CD4-positive, CD25-positive, alpha-beta regulatory T cell (primary cell): ENCODE measurements at regions not wholly inside any gene's neighbourhood (a gene's known extent, or its start where the extent isn't known, plus 50 kb on each side); places are given as distances from the start of the nearest gene placed in this dataset.
"Not testable (repeated sequence)": the region's sequence is repeated elsewhere in the genome, so short reads cannot be mapped to it uniquely, and the experiment has no call there.

ENCODE experiments used
- ATAC-seq, 2 donors: fragments of 150-1000 bp; cut with Tn5 transposase; one replicate each; pipeline ENCODE4 v1.10.0; 2021; ENCODE audit warnings: low read depth in 2 of 2, moderate number of reproducible peaks in 2 of 2, moderate library complexity in 1 of 2
- DNase-seq, 3 donors: peaks; one replicate each; pipeline versions ENCODE4 v3.0.0 to v3.0.0-alpha.2; 2012 to 2022; ENCODE audit warnings: mixed read lengths in 1 of 3
- H3K27ac ChIP-seq: one replicate; pipeline ENCODE4 v1.7.0; 2013; ENCODE audit warnings: mild to moderate bottlenecking, low read length; ENCODE audit not compliant: insufficient read depth, poor library complexity, severe bottlenecking
- H3K27me3 ChIP-seq: one replicate; pipeline ENCODE4 v1.7.0; 2013; ENCODE audit warnings: low read length; ENCODE audit not compliant: control insufficient read depth, insufficient read depth
- H3K36me3 ChIP-seq: one replicate; pipeline ENCODE4 v1.7.0; 2013; ENCODE audit warnings: mild to moderate bottlenecking, low read length, moderate library complexity; ENCODE audit not compliant: control insufficient read depth, insufficient read depth
- H3K4me1 ChIP-seq: 2 replicates; pipeline ENCODE4 v1.7.0; 2013; ENCODE audit warnings: mild to moderate bottlenecking, low read length; ENCODE audit not compliant: insufficient read depth, control insufficient read depth, poor library complexity, severe bottlenecking
- H3K4me3 ChIP-seq: one replicate; pipeline ENCODE4 v1.7.0; 2013; ENCODE audit warnings: low read depth, mild to moderate bottlenecking, low read length, moderate library complexity
- H3K9me3 ChIP-seq, 2 experiments: 1 replicate in 1 of 2; 2 replicates in 1 of 2; pipeline ENCODE4 v1.7.0; 2013; ENCODE audit warnings: low read length in 2 of 2, mild to moderate bottlenecking in 1 of 2, moderate library complexity in 1 of 2; ENCODE audit not compliant: control insufficient read depth in 2 of 2
- H3K27ac Mint-ChIP-seq, 3 donors: one replicate each; pipeline ENCODE4 v1.8.0; 2020 to 2022; ENCODE audit warnings: mild to moderate bottlenecking in 3 of 3, mixed read lengths in 3 of 3, moderate library complexity in 2 of 3
- H3K27me3 Mint-ChIP-seq: one replicate; pipeline ENCODE4 v1.8.0; 2022; ENCODE audit warnings: mild to moderate bottlenecking, mixed read lengths
- H3K36me3 Mint-ChIP-seq: one replicate; pipeline ENCODE4 v1.8.0; 2020; ENCODE audit warnings: mixed read lengths
- H3K4me1 Mint-ChIP-seq, 4 donors: one replicate each; pipeline ENCODE4 v1.8.0; 2020 to 2022; ENCODE audit warnings: mixed read lengths in 4 of 4, mild to moderate bottlenecking in 1 of 4
- H3K4me3 Mint-ChIP-seq, 4 donors: one replicate each; pipeline ENCODE4 v1.8.0; 2020 to 2022; ENCODE audit warnings: mild to moderate bottlenecking in 4 of 4, mixed read lengths in 4 of 4, moderate library complexity in 3 of 4
- H3K9me3 Mint-ChIP-seq, 7 donors: one replicate each; pipeline ENCODE4 v1.8.0; 2020 to 2022; ENCODE audit warnings: mixed read lengths in 7 of 7, mild to moderate bottlenecking in 3 of 7, moderate library complexity in 2 of 7

DNA sequence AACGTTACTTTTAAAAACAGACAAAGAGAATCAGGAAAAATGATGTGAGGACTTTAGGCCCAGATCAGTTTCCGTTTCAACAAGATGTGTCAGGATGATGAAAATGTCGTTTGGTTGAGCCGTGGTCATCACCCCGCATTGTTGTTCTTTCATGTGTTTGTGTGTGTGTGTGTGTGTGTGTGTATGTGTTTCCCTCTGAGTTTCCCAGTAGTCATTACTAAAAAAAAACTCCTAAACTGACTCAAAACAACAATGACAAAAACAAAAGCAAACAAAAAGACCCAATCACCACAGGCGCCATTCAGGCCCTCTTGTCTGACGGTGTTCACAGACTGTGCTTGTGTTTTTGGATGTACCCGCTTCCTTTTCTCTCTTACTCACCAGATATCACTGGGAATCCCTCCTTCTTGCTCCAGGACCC lies 210.6 kb upstream of the PLGLB2 start:
- peak overlapping the region; percentile 23 for H3K27ac ChIP-seq
- not testable (repeated sequence) for H3K4me1 ChIP-seq, H3K36me3 Mint-ChIP-seq, H3K9me3 Mint-ChIP-seq, H3K36me3 ChIP-seq, H3K9me3 ChIP-seq, H3K4me3 ChIP-seq, H3K27me3 Mint-ChIP-seq, ATAC-seq, DNase-seq, H3K27me3 ChIP-seq
- Mint-ChIP-seq H3K4me3 (peak overlapping the region; percentile 64 to 75 (median 72)), H3K4me1 (peaks cover 0 to 17% (median 5%) of the 10 kb centered on the region in 4 donors), H3K27ac (peak overlapping the region; percentile 89 to 99 (median 95))

GRCh38 chr2:87538268-87538667 lies 209.6 kb upstream of the PLGLB2 start:
- H3K27me3 ChIP-seq, H3K36me3 ChIP-seq, H3K9me3 Mint-ChIP-seq, H3K36me3 Mint-ChIP-seq, H3K4me1 ChIP-seq, H3K27ac Mint-ChIP-seq, H3K9me3 ChIP-seq, H3K27me3 Mint-ChIP-seq, H3K27ac ChIP-seq, DNase-seq, H3K4me3 Mint-ChIP-seq, H3K4me3 ChIP-seq: not testable (repeated sequence)
- ATAC-seq: peak; percentile 55 to 56
- H3K4me1 Mint-ChIP-seq: peaks cover 0 to 16% (median 2%) of the 10 kb centered on the region in 4 donors

- H3K4me1 Mint-ChIP-seq: peaks cover 0 to 14% (median 1%) of the 10 kb centered on the region in 4 donors
- not testable (repeated sequence) for H3K9me3 Mint-ChIP-seq, H3K4me1 ChIP-seq, H3K27me3 ChIP-seq, H3K27ac ChIP-seq, H3K9me3 ChIP-seq, H3K27me3 Mint-ChIP-seq, H3K36me3 ChIP-seq, H3K36me3 Mint-ChIP-seq, H3K4me3 ChIP-seq, DNase-seq
- peak overlapping the region in 2 of 3 donors; percentile 26 to 81 for H3K27ac Mint-ChIP-seq
- H3K4me3 Mint-ChIP-seq: peak overlapping the region in 3 of 4 donors; percentile 35 to 61 (median 50)
- peak in 1 of 2 donors; percentile 2 for ATAC-seq
Measured at GRCh38 chr2:87539151-87539943, 208.5 kb upstream of the PLGLB2 start.

GRCh38 chr2:87540242-87540641 lies 207.6 kb upstream of the PLGLB2 start:
- DNase-seq: not testable (repeated sequence)

DNA sequence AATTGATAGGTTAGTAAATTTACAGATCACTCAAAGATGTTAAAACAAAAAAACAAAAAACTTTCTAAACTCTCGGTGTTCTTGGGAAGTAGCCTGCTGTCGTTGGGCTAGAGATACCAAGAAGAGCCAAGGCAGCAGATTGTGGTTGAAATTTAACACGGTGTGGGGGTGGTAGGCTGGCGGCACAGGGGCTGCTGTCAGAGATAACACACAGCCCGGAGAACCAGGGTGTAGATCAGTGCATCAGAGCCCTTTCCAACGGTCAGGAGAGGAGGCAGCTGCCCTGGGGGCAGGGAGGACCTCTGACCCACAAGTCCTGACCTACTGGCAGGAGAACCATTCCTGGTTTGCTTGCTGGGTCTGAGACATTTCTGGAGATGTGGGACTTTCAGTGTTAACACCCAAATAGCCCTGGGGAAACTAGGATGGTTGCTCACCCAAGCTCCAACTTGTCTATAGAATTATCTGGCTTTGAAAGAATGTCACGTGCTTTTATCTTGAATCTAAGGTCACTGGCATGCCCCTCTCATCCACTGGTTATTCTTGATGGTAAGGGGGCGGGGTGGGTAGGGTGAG lies 205.2 kb upstream of the PLGLB2 start:
- not testable (repeated sequence) for H3K36me3 ChIP-seq, H3K27me3 ChIP-seq, H3K4me1 ChIP-seq, H3K4me3 ChIP-seq, H3K4me1 Mint-ChIP-seq, H3K27me3 Mint-ChIP-seq, H3K27ac ChIP-seq, H3K9me3 Mint-ChIP-seq, H3K9me3 ChIP-seq, H3K36me3 Mint-ChIP-seq
- Mint-ChIP-seq H3K27ac (peak overlapping the region; percentile 76 to 94 (median 79)), H3K4me3 (peak overlapping the region in 2 of 4 donors; percentile 53 to 54)
- ATAC-seq (peak; percentile 61 to 68), DNase-seq (peak in 1 of 3 donors; percentile 81)

More at GRCh38 chr2:87540242-87540641, 207.6 kb upstream of the PLGLB2 start:
- H3K27ac Mint-ChIP-seq, H3K27me3 ChIP-seq, H3K9me3 Mint-ChIP-seq, H3K9me3 ChIP-seq, H3K4me3 ChIP-seq, H3K4me3 Mint-ChIP-seq, H3K4me1 ChIP-seq, H3K27me3 Mint-ChIP-seq, H3K36me3 ChIP-seq, H3K36me3 Mint-ChIP-seq, ATAC-seq, H3K27ac ChIP-seq: not testable (repeated sequence)
- H3K4me1 Mint-ChIP-seq: peaks cover 0 to 14% (median 1%) of the 10 kb centered on the region in 4 donors

GRCh38 chr2:87543797-87544196 lies 204.1 kb upstream of the PLGLB2 start:
- H3K4me3 Mint-ChIP-seq, H3K9me3 ChIP-seq, DNase-seq, H3K36me3 Mint-ChIP-seq, H3K4me3 ChIP-seq, H3K27ac ChIP-seq, H3K27me3 Mint-ChIP-seq, H3K9me3 Mint-ChIP-seq, H3K4me1 ChIP-seq, H3K36me3 ChIP-seq, H3K27me3 ChIP-seq, H3K27ac Mint-ChIP-seq, H3K4me1 Mint-ChIP-seq, ATAC-seq: not testable (repeated sequence)

- H3K4me3 Mint-ChIP-seq, H3K27me3 ChIP-seq, ATAC-seq, H3K9me3 ChIP-seq, H3K4me1 ChIP-seq, DNase-seq, H3K36me3 Mint-ChIP-seq, H3K27ac ChIP-seq, H3K36me3 ChIP-seq, H3K27me3 Mint-ChIP-seq, H3K4me3 ChIP-seq, H3K9me3 Mint-ChIP-seq: not testable (repeated sequence)
- Mint-ChIP-seq H3K27ac (peak overlapping the region in 1 of 3 donors; percentile 56), H3K4me1 (peaks cover 0 to 10% (median 2%) of the 10 kb centered on the region in 4 donors)
Measured at GRCh38 chr2:87547106-87547505, 200.8 kb upstream of the PLGLB2 start.

DNA sequence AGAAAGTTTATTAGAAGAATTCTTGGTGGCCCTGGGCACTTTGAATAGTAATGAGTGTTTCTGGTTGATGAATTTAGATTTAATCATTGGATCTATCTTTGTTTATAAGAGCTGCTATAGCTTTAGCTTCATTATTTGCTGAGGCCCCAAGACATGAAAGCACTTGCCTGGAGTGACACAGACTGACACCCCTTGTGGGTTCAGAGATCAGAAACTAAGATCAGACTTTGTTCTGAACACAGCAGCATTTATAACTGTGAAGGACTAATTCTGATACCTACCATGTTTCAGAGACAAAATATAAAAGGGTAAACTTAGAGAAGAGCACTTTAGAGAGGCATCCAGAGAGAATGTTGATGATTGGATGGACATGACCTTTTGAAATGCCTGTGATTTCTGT lies 199.9 kb upstream of the PLGLB2 start:
- not testable (repeated sequence) for H3K4me1 Mint-ChIP-seq, H3K27me3 Mint-ChIP-seq, DNase-seq, H3K27me3 ChIP-seq, H3K27ac Mint-ChIP-seq, H3K4me3 ChIP-seq, H3K4me3 Mint-ChIP-seq, H3K27ac ChIP-seq, H3K9me3 Mint-ChIP-seq, H3K36me3 Mint-ChIP-seq, H3K36me3 ChIP-seq, H3K4me1 ChIP-seq, H3K9me3 ChIP-seq
- peak; percentile 68 to 73 for ATAC-seq
